ENCODE measurements at regions not wholly inside any gene's neighbourhood (a gene's known extent, or its start where the extent isn't known, plus 50 kb on each side); places are given as distances from the start of the nearest gene placed in this dataset.

DNA sequence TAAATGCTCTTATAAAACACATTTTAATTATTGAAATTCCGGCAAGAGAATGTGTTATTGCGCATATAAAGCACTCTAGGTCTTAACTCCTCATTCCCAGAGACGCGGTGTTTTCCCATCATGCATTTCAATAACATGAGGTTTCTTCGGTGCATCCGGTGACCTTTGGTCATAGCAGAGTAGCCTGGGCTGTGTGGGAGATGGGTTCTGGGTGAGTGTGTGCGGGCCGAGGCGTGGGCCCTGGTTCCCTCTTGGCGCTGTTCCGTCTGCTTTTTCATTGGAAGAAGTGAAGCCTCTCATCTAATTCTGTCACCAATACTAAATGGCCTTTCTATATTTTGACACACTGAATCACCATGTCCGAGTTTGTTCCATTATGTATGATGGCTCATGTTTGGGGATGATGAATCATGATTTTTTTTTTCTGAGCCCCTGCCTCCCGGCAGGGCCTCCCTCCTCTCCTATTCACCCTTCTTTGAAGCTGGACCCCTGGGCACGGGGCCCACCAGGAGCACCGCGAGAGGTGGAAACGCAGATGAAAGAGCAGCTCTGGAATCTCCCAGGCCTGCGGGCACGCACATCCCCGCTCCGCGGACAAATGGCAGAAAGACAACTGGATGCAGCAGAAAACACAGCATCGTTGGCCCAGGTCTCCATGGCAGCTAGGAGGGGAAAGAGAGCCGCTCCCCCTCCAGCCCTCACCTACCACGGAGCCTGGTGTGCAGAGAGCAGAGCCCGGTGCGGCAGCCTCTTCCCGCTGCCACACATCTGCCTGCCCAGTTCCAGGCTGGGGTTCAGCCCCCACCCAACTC is 85.8 kb upstream of the HPCAL1 start:
- TF ChIP-seq, protein P1, sequence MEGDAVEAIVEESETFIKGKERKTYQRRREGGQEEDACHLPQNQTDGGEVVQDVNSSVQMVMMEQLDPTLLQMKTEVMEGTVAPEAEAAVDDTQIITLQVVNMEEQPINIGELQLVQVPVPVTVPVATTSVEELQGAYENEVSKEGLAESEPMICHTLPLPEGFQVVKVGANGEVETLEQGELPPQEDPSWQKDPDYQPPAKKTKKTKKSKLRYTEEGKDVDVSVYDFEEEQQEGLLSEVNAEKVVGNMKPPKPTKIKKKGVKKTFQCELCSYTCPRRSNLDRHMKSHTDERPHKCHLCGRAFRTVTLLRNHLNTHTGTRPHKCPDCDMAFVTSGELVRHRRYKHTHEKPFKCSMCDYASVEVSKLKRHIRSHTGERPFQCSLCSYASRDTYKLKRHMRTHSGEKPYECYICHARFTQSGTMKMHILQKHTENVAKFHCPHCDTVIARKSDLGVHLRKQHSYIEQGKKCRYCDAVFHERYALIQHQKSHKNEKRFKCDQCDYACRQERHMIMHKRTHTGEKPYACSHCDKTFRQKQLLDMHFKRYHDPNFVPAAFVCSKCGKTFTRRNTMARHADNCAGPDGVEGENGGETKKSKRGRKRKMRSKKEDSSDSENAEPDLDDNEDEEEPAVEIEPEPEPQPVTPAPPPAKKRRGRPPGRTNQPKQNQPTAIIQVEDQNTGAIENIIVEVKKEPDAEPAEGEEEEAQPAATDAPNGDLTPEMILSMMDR (IDR thresholded peaks at IDR 0.05; ENCODE audit: low read depth, low read length, missing input control): no peak
- TF ChIP-seq RAD21 (IDR thresholded peaks at IDR 0.05): no peak

Data from liver (tissue), 3 donors.